GM23338 (cell line): ENCODE measurements at regions not wholly inside any gene's neighbourhood (a gene's known extent, or its start where the extent isn't known, plus 50 kb on each side); places are given as distances from the start of the nearest gene placed in this dataset.

Experiments used
- ATAC-seq: fragments of 200-7000 bp; cut with Tn5 transposase; 3 replicates; pipeline ENCODE4 v1.9.1; 2020
- DNase-seq: peaks from one replicate; pipeline ENCODE4 v3.0.0-alpha.2; 2015; ENCODE audit warnings: low spot score
- H2AFZ ChIP-seq: fragments of 200-600 bp; sonication (generic); 2 replicates; pipeline ENCODE4 v1.8.0; 2016; ENCODE audit warnings: antibody characterized with exemption, mild to moderate bottlenecking, moderate library complexity
- H3F3A ChIP-seq: fragments of 200-600 bp; sonication (generic); replicated peaks from 2 replicates; pipeline ENCODE4 v1.8.0; 2017; ENCODE audit warnings: antibody characterized with exemption, mixed run types, low read depth
- H3K27ac ChIP-seq: fragments of 200-600 bp; sonication (generic); 2 replicates; pipeline ENCODE4 v1.6.1; 2016; ENCODE audit warnings: low read depth
- H3K27me3 ChIP-seq: fragments of 200-600 bp; sonication (generic); 2 replicates; pipeline ENCODE4 v1.8.0; 2016; ENCODE audit warnings: mild to moderate bottlenecking, mixed run types, moderate library complexity; ENCODE audit not compliant: insufficient read depth
- H3K36me3 ChIP-seq: fragments of 200-600 bp; sonication (generic); 2 replicates; pipeline ENCODE4 v1.8.0; 2016; ENCODE audit warnings: mild to moderate bottlenecking; ENCODE audit not compliant: insufficient read depth
- H3K4me1 ChIP-seq: fragments of 200-600 bp; sonication (generic); 2 replicates; pipeline ENCODE4 v1.8.0; 2016; ENCODE audit warnings: mild to moderate bottlenecking, moderate library complexity; ENCODE audit not compliant: insufficient read depth
- H3K4me2 ChIP-seq: fragments of 200-600 bp; sonication (generic); 2 replicates; pipeline ENCODE4 v1.7.1; 2017; ENCODE audit warnings: mixed run types
- H3K4me3 ChIP-seq: fragments of 200-600 bp; sonication (generic); 2 replicates; pipeline ENCODE4 v1.6.1; 2016; ENCODE audit warnings: mixed run types
- H3K79me2 ChIP-seq: fragments of 200-600 bp; sonication (generic); replicated peaks from 2 replicates; pipeline ENCODE4 v1.8.0; 2017; ENCODE audit warnings: mild to moderate bottlenecking; ENCODE audit not compliant: insufficient read depth
- H3K9me2 ChIP-seq: fragments of 200-600 bp; sonication (generic); 2 replicates; pipeline ENCODE4 v1.8.0; 2017; ENCODE audit not compliant: insufficient read depth
- H4K20me1 ChIP-seq: fragments of 200-600 bp; sonication (generic); replicated peaks from 2 replicates; pipeline ENCODE4 v1.8.0; 2017; ENCODE audit warnings: mild to moderate bottlenecking; ENCODE audit not compliant: insufficient read depth
- H3K27ac Mint-ChIP-seq: 2 replicates; pipeline ENCODE4 v1.8.0; 2020; ENCODE audit warnings: inconsistent platforms, mild to moderate bottlenecking, moderate library complexity, mixed read lengths
- H3K27me3 Mint-ChIP-seq: 3 replicates; pipeline ENCODE4 v1.8.0; 2022; ENCODE audit warnings: low read depth, mild to moderate bottlenecking, moderate library complexity, mixed read lengths, inconsistent platforms; ENCODE audit not compliant: insufficient read depth, poor library complexity
- H3K36me3 Mint-ChIP-seq: 3 replicates; pipeline ENCODE4 v1.8.0; 2021; ENCODE audit warnings: low read depth, mild to moderate bottlenecking, inconsistent platforms, moderate library complexity, mixed read lengths
- H3K4me1 Mint-ChIP-seq: 3 replicates; pipeline ENCODE4 v1.8.0; 2020; ENCODE audit warnings: mild to moderate bottlenecking, inconsistent platforms, mixed read lengths
- H3K4me3 Mint-ChIP-seq: 3 replicates; pipeline ENCODE4 v1.8.0; 2021; ENCODE audit warnings: moderate library complexity, mild to moderate bottlenecking, inconsistent platforms, mixed read lengths
- H3K9me3 Mint-ChIP-seq: 3 replicates; pipeline ENCODE4 v1.8.0; 2020; ENCODE audit warnings: moderate library complexity, mild to moderate bottlenecking, inconsistent platforms, mixed read lengths
- CREB1 ChIP-seq: fragments of 250-450 bp; sonication (Bioruptor Pico); IDR thresholded peaks from 2 replicates; pipeline ENCODE4 v1.5.0; 2020; ENCODE audit warnings: low read depth, mild to moderate bottlenecking, moderate library complexity
- CTCF ChIP-seq, 2 experiments: fragments of 200-600 bp in 1 of 2; sonication (generic) in 1 of 2; conservative IDR thresholded peaks; 2 replicates each; pipeline versions ENCODE4 v1.5.1 to v1.6.1; 2016 to 2017; ENCODE audit warnings: antibody characterized with exemption in 2 of 2, low read depth in 2 of 2, mild to moderate bottlenecking in 2 of 2, moderate library complexity in 1 of 2
- EZH2phosphoT487 ChIP-seq: fragments of 200-600 bp; sonication (generic); IDR thresholded peaks from one replicate; pipeline ENCODE4 v1.8.1; 2018; ENCODE audit warnings: antibody characterized with exemption; ENCODE audit not compliant: unreplicated experiment
- REST ChIP-seq: IDR thresholded peaks from one replicate; pipeline ENCODE4 v1.6.1; 2018; ENCODE audit warnings: antibody characterized with exemption; ENCODE audit not compliant: unreplicated experiment
- STAT1 ChIP-seq: IDR thresholded peaks from one replicate; pipeline ENCODE4 v1.6.1; 2016; ENCODE audit warnings: antibody characterized with exemption; ENCODE audit not compliant: unreplicated experiment
- ZNF331 ChIP-seq: fragments of 250-450 bp; sonication (Bioruptor Pico); IDR thresholded peaks from 2 replicates; pipeline ENCODE4 v1.5.0; 2020; ENCODE audit warnings: low read depth, mild to moderate bottlenecking, moderate library complexity
- ZNF462 ChIP-seq: fragments of 250-450 bp; sonication (Bioruptor Pico); IDR thresholded peaks from 2 replicates; pipeline ENCODE4 v1.5.0; 2020; ENCODE audit warnings: mild to moderate bottlenecking, moderate library complexity

GRCh38 chr16:66245072-66245471 lies 121.4 kb upstream of the CDH5 start:
- no peaks in the 10 kb centered on the region for H3K36me3 Mint-ChIP-seq
- Histone ChIP-seq H3K9me2 (no peaks in the 10 kb centered on the region; the same call in none of the 2 replicates), H3K27me3 (no peaks in the 10 kb centered on the region), H3K4me2 (no peak overlapping the region), H3K4me1 (no peaks in the 10 kb centered on the region), H3K36me3 (no peaks in the 10 kb centered on the region), H3K27ac (no peak overlapping the region), H3K4me3 (no peak overlapping the region), H3K79me2 (no peaks in the 10 kb centered on the region), H2AFZ (0 out of 2 replicates have a peak overlapping the region, but pooled peaks have one; percentile 38), H3F3A (no peaks in the 10 kb centered on the region), H4K20me1 (no peaks in the 10 kb centered on the region)
- H3K27me3 Mint-ChIP-seq, result no peaks in the 10 kb centered on the region
- DNase-seq (no peak), ATAC-seq (no peak)
- no peak overlapping the region for H3K27ac Mint-ChIP-seq
- H3K9me3 Mint-ChIP-seq, result no peaks in the 10 kb centered on the region; the same call in 2 of the 3 replicates
- H3K4me3 Mint-ChIP-seq, result no peak overlapping the region
- no peak for TF ChIP-seq CTCF (conservative IDR thresholded peaks at IDR 0.05; ENCODE audit: low read depth in 2 of 2)
- TF ChIP-seq STAT1, result no peak
- no peaks in the 10 kb centered on the region for H3K4me1 Mint-ChIP-seq

GRCh38 chr16:66242672-66243071 lies 123.8 kb upstream of the CDH5 start:
- H3K27me3 ChIP-seq, result no peaks in the 10 kb centered on the region
- Mint-ChIP-seq H3K4me1 (no peaks in the 10 kb centered on the region), H3K27me3 (peaks cover 2% of the 10 kb centered on the region), H3K4me3 (no peak overlapping the region), H3K36me3 (no peaks in the 10 kb centered on the region), H3K27ac (no peak overlapping the region), H3K9me3 (no peaks in the 10 kb centered on the region; the same call in 2 of the 3 replicates)
- H3K79me2 ChIP-seq, result no peaks in the 10 kb centered on the region
- H3K9me2 ChIP-seq, result no peaks in the 10 kb centered on the region; the same call in none of the 2 replicates
- no peaks in the 10 kb centered on the region for H3K4me1 ChIP-seq
- H2AFZ ChIP-seq, result no peak overlapping the region
- H3K27ac ChIP-seq, result no peak overlapping the region
- ATAC-seq (no peak), DNase-seq (no peak)
- H3K4me3 ChIP-seq, result no peak overlapping the region
- H3K4me2 ChIP-seq, result no peak overlapping the region
- H4K20me1 ChIP-seq, result no peaks in the 10 kb centered on the region
- no peaks in the 10 kb centered on the region for H3F3A ChIP-seq
- no peaks in the 10 kb centered on the region for H3K36me3 ChIP-seq
- TF ChIP-seq REST, result no peak
- TF ChIP-seq STAT1, result no peak
- no peak for TF ChIP-seq EZH2phosphoT487
- TF ChIP-seq ZNF331 (CRISPR knock-in tag), result no peak
- no peak for TF ChIP-seq CTCF (conservative IDR thresholded peaks at IDR 0.05; ENCODE audit: low read depth in 2 of 2)
- no peak for TF ChIP-seq CREB1 (CRISPR knock-in tag)
- TF ChIP-seq ZNF462 (CRISPR knock-in tag), result no peak
